Calu3 (cell line): ENCODE measurements at regions not wholly inside any gene's neighbourhood (a gene's known extent, or its start where the extent isn't known, plus 50 kb on each side); places are given as distances from the start of the nearest gene placed in this dataset.

Experiments used
- BruUV-seq: library from RNA; stranded (reverse); fragments of 400-500 nt; replicated peaks from 2 replicates; lab custom pipeline; 2021; lab: Mats Ljungman, UMichigan
- CTCF ChIA-PET: fragments of 300-600 bp; sonication (Branson Sonifier 250); formaldehyde crosslinking; loops from one replicate; lab custom pipeline; 2022; ENCODE audit warnings: antibody characterized with exemption; lab: Charles Lee
- DNase-seq: peaks from one replicate; pipeline ENCODE4 v3.0.0; 2022
- H3K27ac Mint-ChIP-seq: one replicate; pipeline ENCODE4 v1.8.0; 2022; ENCODE audit warnings: mixed read lengths; ENCODE audit not compliant: unreplicated experiment
- H3K27me3 Mint-ChIP-seq: one replicate; pipeline ENCODE4 v1.8.0; 2022; ENCODE audit warnings: mixed read lengths; ENCODE audit not compliant: unreplicated experiment
- H3K36me3 Mint-ChIP-seq: one replicate; pipeline ENCODE4 v1.8.0; 2022; ENCODE audit warnings: mild to moderate bottlenecking, moderate library complexity, mixed read lengths; ENCODE audit not compliant: insufficient read depth, unreplicated experiment
- H3K4me1 Mint-ChIP-seq: one replicate; pipeline ENCODE4 v1.8.0; 2022; ENCODE audit warnings: mild to moderate bottlenecking, low read depth, mixed read lengths; ENCODE audit not compliant: unreplicated experiment
- H3K4me3 Mint-ChIP-seq: one replicate; pipeline ENCODE4 v1.8.0; 2022; ENCODE audit warnings: mild to moderate bottlenecking, low read depth, moderate library complexity, mixed read lengths; ENCODE audit not compliant: unreplicated experiment
- H3K9me3 Mint-ChIP-seq: one replicate; pipeline ENCODE4 v1.8.0; 2022; ENCODE audit warnings: low read depth, mixed read lengths; ENCODE audit not compliant: unreplicated experiment
- intact Hi-C: fragments of 100-400 bp; cut with micrococcal nuclease; formaldehyde crosslinking; loops from one replicate; pipeline ENCODE4 v1.10.0; 2022; ENCODE audit not compliant: unreplicated experiment
- TF ChIP-seq, protein P1 (sequence below): fragments of 200-600 bp; IDR thresholded peaks from one replicate; pipeline ENCODE4 v1.8.0; 2022; ENCODE audit warnings: antibody characterized with exemption; ENCODE audit not compliant: unreplicated experiment

GRCh38 chr9:71632776-71633175 is 135.5 kb downstream of the CEMIP2 start:
- H3K9me3 Mint-ChIP-seq: peaks cover 4% of the 10 kb centered on the region
- TF ChIP-seq, protein P1, sequence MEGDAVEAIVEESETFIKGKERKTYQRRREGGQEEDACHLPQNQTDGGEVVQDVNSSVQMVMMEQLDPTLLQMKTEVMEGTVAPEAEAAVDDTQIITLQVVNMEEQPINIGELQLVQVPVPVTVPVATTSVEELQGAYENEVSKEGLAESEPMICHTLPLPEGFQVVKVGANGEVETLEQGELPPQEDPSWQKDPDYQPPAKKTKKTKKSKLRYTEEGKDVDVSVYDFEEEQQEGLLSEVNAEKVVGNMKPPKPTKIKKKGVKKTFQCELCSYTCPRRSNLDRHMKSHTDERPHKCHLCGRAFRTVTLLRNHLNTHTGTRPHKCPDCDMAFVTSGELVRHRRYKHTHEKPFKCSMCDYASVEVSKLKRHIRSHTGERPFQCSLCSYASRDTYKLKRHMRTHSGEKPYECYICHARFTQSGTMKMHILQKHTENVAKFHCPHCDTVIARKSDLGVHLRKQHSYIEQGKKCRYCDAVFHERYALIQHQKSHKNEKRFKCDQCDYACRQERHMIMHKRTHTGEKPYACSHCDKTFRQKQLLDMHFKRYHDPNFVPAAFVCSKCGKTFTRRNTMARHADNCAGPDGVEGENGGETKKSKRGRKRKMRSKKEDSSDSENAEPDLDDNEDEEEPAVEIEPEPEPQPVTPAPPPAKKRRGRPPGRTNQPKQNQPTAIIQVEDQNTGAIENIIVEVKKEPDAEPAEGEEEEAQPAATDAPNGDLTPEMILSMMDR: no peak
- H3K4me1 Mint-ChIP-seq: no peaks in the 10 kb centered on the region
- no peaks in the 10 kb centered on the region for H3K36me3 Mint-ChIP-seq
- DNase-seq: no peak
- CTCF ChIA-PET: no interaction called here
- no peaks in the 10 kb centered on the region for H3K27me3 Mint-ChIP-seq
- H3K27ac Mint-ChIP-seq: no peak overlapping the region
- intact Hi-C loops: no loop called here
- BruUV-seq: no TSS peak
- H3K4me3 Mint-ChIP-seq: no peak overlapping the region

GRCh38 chr9:71630377-71630995 is 137.8 kb downstream of the CEMIP2 start:
- H3K4me1 Mint-ChIP-seq: no peaks in the 10 kb centered on the region

DNA sequence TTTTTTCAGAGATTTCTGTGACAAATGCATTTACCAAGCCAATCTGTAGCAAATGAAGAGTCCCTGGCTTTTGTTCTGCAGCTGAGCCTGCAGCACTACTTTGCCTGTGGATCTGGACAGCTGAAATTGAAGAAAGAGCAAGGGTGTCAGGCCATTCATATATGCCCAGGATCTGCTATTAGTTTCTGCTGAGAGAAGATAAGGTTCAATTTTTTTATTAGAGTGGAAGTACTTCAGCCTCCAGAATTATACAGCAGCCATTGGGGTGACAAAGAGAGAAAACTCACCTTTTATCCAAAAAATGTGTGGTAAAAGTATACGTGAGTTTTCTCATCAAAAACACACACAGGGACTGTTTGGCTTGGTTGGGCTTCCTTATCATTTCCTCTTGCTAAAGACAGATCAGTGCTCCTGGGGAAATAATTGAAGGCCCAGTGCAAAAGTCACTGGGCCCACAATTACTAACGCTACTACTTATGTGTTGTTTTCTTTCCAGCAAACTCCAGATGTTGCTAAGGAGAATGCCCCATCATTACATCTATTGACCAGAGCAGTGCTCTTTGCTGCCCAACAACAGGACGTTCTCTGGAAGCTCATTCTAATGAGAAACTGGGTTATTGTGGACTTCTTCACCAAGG is 138.6 kb downstream of the CEMIP2 start:
- TF ChIP-seq, protein P1: no peak
- intact Hi-C loops: no loop called here
- no peaks in the 10 kb centered on the region for H3K36me3 Mint-ChIP-seq
- H3K4me3 Mint-ChIP-seq: no peak overlapping the region
- no peaks in the 10 kb centered on the region for H3K27me3 Mint-ChIP-seq
- H3K4me1 Mint-ChIP-seq: no peaks in the 10 kb centered on the region
- DNase-seq: no peak
- CTCF ChIA-PET: interaction anchor here (0.7 kb wide), 1 partner anchor 56 kb away, joined by 3 read pairs; no protein-coding TSS in a partner anchor
- BruUV-seq: no TSS peak
- H3K27ac Mint-ChIP-seq: no peak overlapping the region
- H3K9me3 Mint-ChIP-seq: peaks cover 4% of the 10 kb centered on the region

More at GRCh38 chr9:71630377-71630995, 137.8 kb downstream of the CEMIP2 start:
- H3K4me3 Mint-ChIP-seq: no peak overlapping the region
- H3K36me3 Mint-ChIP-seq: no peaks in the 10 kb centered on the region
- CTCF ChIA-PET: no interaction called here
- H3K27ac Mint-ChIP-seq: no peak overlapping the region
- BruUV-seq: no TSS peak
- intact Hi-C loops: no loop called here
- no peak for DNase-seq
- H3K9me3 Mint-ChIP-seq: peaks cover 4% of the 10 kb centered on the region
- TF ChIP-seq, protein P1: no peak
- no peaks in the 10 kb centered on the region for H3K27me3 Mint-ChIP-seq

DNA sequence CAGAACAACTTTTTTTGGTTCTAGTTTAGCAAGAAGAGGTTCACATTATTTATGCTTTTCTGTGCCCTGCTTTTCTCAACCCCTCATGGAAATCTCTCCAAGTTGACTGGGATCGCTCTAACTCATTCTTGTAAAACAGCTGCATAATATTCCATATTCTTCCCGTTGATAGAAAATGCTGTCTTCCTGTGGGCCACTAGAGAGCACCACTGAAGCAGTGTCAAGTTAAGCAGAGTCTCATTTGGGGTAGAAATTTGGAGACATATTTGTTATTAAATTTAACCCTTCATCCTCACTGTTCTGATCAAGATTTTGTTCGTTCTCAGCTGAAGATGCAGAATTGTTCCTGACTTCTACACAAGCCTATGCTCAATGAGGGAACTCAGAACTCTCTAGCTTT is 140.1 kb downstream of the CEMIP2 start:
- intact Hi-C loops: no loop called here
- H3K36me3 Mint-ChIP-seq: no peaks in the 10 kb centered on the region
- no peaks in the 10 kb centered on the region for H3K27me3 Mint-ChIP-seq
- H3K27ac Mint-ChIP-seq: no peak overlapping the region
- TF ChIP-seq, protein P1: no peak
- CTCF ChIA-PET: interaction anchor here (0.9 kb wide), 1 partner anchor 141 kb away, joined by 3 read pairs; no protein-coding TSS in a partner anchor
- no peak for DNase-seq
- H3K9me3 Mint-ChIP-seq: peaks cover 4% of the 10 kb centered on the region
- no TSS peak for BruUV-seq
- no peaks in the 10 kb centered on the region for H3K4me1 Mint-ChIP-seq
- no peak overlapping the region for H3K4me3 Mint-ChIP-seq
